GM21390 (cell line): ENCODE measurements at regions not wholly inside any gene's neighbourhood (a gene's known extent, or its start where the extent isn't known, plus 50 kb on each side); places are given as distances from the start of the nearest gene placed in this dataset.
A peak's percentile ranks its signal among the peaks of the same experiment; 100 is the strongest.

Experiments
- ATAC-seq: cut with Tn5 transposase; IDR thresholded peaks from one replicate; pipeline ENCODE4 v1.9.1; 2021; ENCODE audit not compliant: unreplicated experiment

GRCh38 chr6:79777713-79778579 is 146.8 kb downstream of the SH3BGRL2 start:
- peak; percentile 95 for ATAC-seq

DNA sequence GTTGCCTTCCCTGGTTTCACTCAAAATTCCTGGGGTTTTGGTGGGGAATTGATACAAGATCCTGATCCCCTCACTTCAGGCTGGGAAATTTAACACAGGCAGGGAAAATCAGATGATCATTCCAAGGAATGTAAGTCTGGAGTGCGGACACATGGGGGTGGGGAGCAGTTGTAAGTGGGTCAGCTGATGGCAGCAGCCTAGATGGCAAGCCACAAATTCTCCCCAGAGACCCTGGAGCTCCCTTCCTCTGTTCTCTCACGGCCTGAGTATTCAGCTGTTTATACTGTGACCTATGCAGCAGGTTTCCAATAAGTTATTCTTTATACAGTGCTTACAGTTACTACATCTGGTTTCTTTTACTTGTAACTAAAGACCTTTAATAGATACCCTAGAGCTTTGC is 144.9 kb downstream of the SH3BGRL2 start:
- ATAC-seq = no peak

- no peak for ATAC-seq
These were observed 144.1 kb downstream of the SH3BGRL2 start for GRCh38 chr6:79775222-79775621.

- ATAC-seq = no peak
These were observed 133.6 kb downstream of the SH3BGRL2 start for GRCh38 chr6:79764747-79765146.

- no peak for ATAC-seq
These were observed 132.2 kb downstream of the SH3BGRL2 start for GRCh38 chr6:79763301-79763700.

DNA sequence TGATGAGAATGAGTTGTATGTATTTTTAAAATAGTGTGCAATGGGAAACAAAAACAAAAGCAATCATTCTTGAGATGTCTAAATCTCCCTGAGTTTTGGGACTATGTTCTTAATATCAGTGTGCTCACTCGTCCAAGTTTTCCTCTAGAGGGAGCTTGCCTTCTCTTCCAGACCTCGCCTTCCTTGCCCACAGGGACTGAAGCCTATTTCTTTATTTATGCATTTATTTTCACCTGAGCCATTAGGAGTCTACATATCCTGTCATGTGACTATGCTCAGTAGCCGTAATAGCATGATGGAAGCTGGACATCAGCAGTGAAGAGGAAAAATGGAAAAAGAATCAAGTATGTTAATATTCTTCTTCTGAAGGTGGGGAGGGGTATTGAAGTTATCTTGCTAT is 131.2 kb downstream of the SH3BGRL2 start:
- ATAC-seq = no peak

DNA sequence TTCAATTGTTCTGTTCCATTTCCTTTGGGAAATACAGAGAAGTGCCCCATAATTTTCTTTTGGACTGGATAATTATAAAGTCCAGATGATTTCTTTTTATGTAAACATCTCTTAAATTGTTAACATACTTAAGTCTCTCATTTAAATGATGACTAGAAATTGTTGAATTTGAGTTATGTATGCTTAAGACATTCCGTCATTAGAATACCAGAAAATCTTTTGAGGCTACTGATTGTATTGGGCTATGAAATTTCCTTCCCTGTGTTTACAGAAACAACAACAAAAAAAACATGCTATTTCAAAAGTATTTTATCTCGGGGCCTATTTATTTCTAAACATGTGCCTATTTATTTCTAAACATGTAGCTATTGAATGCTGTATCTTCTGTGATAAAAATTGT is 125.4 kb downstream of the SH3BGRL2 start:
- no peak for ATAC-seq

GRCh38 chr6:79755967-79756366 is 124.8 kb downstream of the SH3BGRL2 start:
- ATAC-seq = no peak
